Mucosa of stomach (tissue), 1 donor: ENCODE measurements at regions not wholly inside any gene's neighbourhood (a gene's known extent, or its start where the extent isn't known, plus 50 kb on each side); places are given as distances from the start of the nearest gene placed in this dataset.
"Not testable (repeated sequence)": the region's sequence is repeated elsewhere in the genome, so short reads cannot be mapped to it uniquely, and the experiment has no call there.

Experiments used
- H3K27me3 ChIP-seq: one replicate; pipeline ENCODE4 v1.7.0; 2013; ENCODE audit warnings: mild to moderate bottlenecking, low read length; ENCODE audit not compliant: control insufficient read depth, insufficient read depth
- H3K36me3 ChIP-seq: one replicate; pipeline ENCODE4 v1.7.0; 2013; ENCODE audit warnings: low read length; ENCODE audit not compliant: control insufficient read depth, insufficient read depth
- H3K4me1 ChIP-seq: one replicate; pipeline ENCODE4 v1.7.0; 2013; ENCODE audit warnings: mild to moderate bottlenecking, low read length; ENCODE audit not compliant: control insufficient read depth, insufficient read depth
- H3K4me3 ChIP-seq: one replicate; pipeline ENCODE4 v1.7.0; 2013; ENCODE audit warnings: low read length
- H3K9ac ChIP-seq: one replicate; pipeline ENCODE4 v1.7.0; 2013; ENCODE audit warnings: mild to moderate bottlenecking, low read length, moderate library complexity
- H3K9me3 ChIP-seq: one replicate; pipeline ENCODE4 v1.7.0; 2013; ENCODE audit warnings: mild to moderate bottlenecking, low read length, moderate library complexity; ENCODE audit not compliant: control insufficient read depth
- donor health status: Pancreatic carcinoma.

GRCh38 chr5:143588121-143588520 lies 184.6 kb upstream of the NR3C1 start:
- H3K4me3 ChIP-seq, H3K36me3 ChIP-seq, H3K27me3 ChIP-seq, H3K9me3 ChIP-seq, H3K9ac ChIP-seq: not testable (repeated sequence)
- peaks cover 12% of the 10 kb centered on the region for H3K4me1 ChIP-seq

GRCh38 chr5:143586781-143587362 lies 183.4 kb upstream of the NR3C1 start:
- no peaks in the 10 kb centered on the region for H3K36me3 ChIP-seq
- no peaks in the 10 kb centered on the region for H3K27me3 ChIP-seq
- no peak overlapping the region for H3K4me3 ChIP-seq
- no peak overlapping the region for H3K9ac ChIP-seq
- H3K4me1 ChIP-seq = peaks cover 19% of the 10 kb centered on the region
- H3K9me3 ChIP-seq = no peaks in the 10 kb centered on the region

GRCh38 chr5:143585970-143586369 lies 182.5 kb upstream of the NR3C1 start:
- Histone ChIP-seq H3K9me3 (no peaks in the 10 kb centered on the region), H3K4me3 (no peak overlapping the region), H3K9ac (no peak overlapping the region), H3K4me1 (peaks cover 28% of the 10 kb centered on the region), H3K36me3 (no peaks in the 10 kb centered on the region), H3K27me3 (no peaks in the 10 kb centered on the region)

GRCh38 chr5:143583409-143583808 lies 179.9 kb upstream of the NR3C1 start:
- no peaks in the 10 kb centered on the region for H3K36me3 ChIP-seq
- no peak overlapping the region for H3K4me3 ChIP-seq
- H3K27me3 ChIP-seq = no peaks in the 10 kb centered on the region
- H3K9me3 ChIP-seq = no peaks in the 10 kb centered on the region
- no peak overlapping the region for H3K9ac ChIP-seq
- H3K4me1 ChIP-seq = peaks cover 33% of the 10 kb centered on the region

- no peak overlapping the region for H3K9ac ChIP-seq
- no peak overlapping the region for H3K4me3 ChIP-seq
- no peaks in the 10 kb centered on the region for H3K36me3 ChIP-seq
- no peaks in the 10 kb centered on the region for H3K27me3 ChIP-seq
- H3K4me1 ChIP-seq = peaks cover 33% of the 10 kb centered on the region
- no peaks in the 10 kb centered on the region for H3K9me3 ChIP-seq
These were observed 179.4 kb upstream of the NR3C1 start for GRCh38 chr5:143582869-143583268.

GRCh38 chr5:143582176-143582575 lies 178.7 kb upstream of the NR3C1 start:
- Histone ChIP-seq H3K4me1 (peaks cover 38% of the 10 kb centered on the region), H3K27me3 (no peaks in the 10 kb centered on the region), H3K36me3 (no peaks in the 10 kb centered on the region), H3K9me3 (no peaks in the 10 kb centered on the region), H3K9ac (no peak overlapping the region), H3K4me3 (no peak overlapping the region)

- Histone ChIP-seq H3K9ac (no peak overlapping the region), H3K9me3 (no peaks in the 10 kb centered on the region), H3K27me3 (no peaks in the 10 kb centered on the region), H3K4me3 (no peak overlapping the region), H3K4me1 (peaks cover 32% of the 10 kb centered on the region), H3K36me3 (no peaks in the 10 kb centered on the region)
These were observed 178.2 kb upstream of the NR3C1 start for GRCh38 chr5:143581649-143582048.

GRCh38 chr5:143581147-143581546 lies 177.7 kb upstream of the NR3C1 start:
- Histone ChIP-seq H3K4me3 (no peak overlapping the region), H3K27me3 (no peaks in the 10 kb centered on the region), H3K36me3 (no peaks in the 10 kb centered on the region), H3K4me1 (peaks cover 33% of the 10 kb centered on the region), H3K9ac (no peak overlapping the region), H3K9me3 (no peaks in the 10 kb centered on the region)

GRCh38 chr5:143576711-143577484 lies 173.4 kb upstream of the NR3C1 start:
- Histone ChIP-seq H3K36me3 (no peaks in the 10 kb centered on the region), H3K9ac (no peak overlapping the region), H3K4me1 (peaks cover 26% of the 10 kb centered on the region), H3K4me3 (no peak overlapping the region), H3K9me3 (no peaks in the 10 kb centered on the region), H3K27me3 (no peaks in the 10 kb centered on the region)

- no peaks in the 10 kb centered on the region for H3K36me3 ChIP-seq
- no peaks in the 10 kb centered on the region for H3K9me3 ChIP-seq
- H3K4me3 ChIP-seq = no peak overlapping the region
- H3K27me3 ChIP-seq = no peaks in the 10 kb centered on the region
- H3K9ac ChIP-seq = no peak overlapping the region
- peaks cover 19% of the 10 kb centered on the region for H3K4me1 ChIP-seq
These were observed 171.8 kb upstream of the NR3C1 start for GRCh38 chr5:143575286-143575685.

- Histone ChIP-seq H3K4me1 (peaks cover 27% of the 10 kb centered on the region), H3K27me3 (no peaks in the 10 kb centered on the region), H3K36me3 (no peaks in the 10 kb centered on the region), H3K9me3 (no peaks in the 10 kb centered on the region), H3K9ac (no peak overlapping the region), H3K4me3 (no peak overlapping the region)
These were observed 170.8 kb upstream of the NR3C1 start for GRCh38 chr5:143574236-143574635.

- H3K4me1 ChIP-seq = peaks cover 33% of the 10 kb centered on the region
- H3K4me3 ChIP-seq = no peak overlapping the region
- H3K36me3 ChIP-seq = no peaks in the 10 kb centered on the region
- H3K27me3 ChIP-seq = no peaks in the 10 kb centered on the region
- H3K9me3 ChIP-seq = no peaks in the 10 kb centered on the region
- H3K9ac ChIP-seq = no peak overlapping the region
These were observed 170.2 kb upstream of the NR3C1 start for GRCh38 chr5:143573568-143574170.
